Glomerular endothelial cell (primary cell): ENCODE measurements at regions not wholly inside any gene's neighbourhood (a gene's known extent, or its start where the extent isn't known, plus 50 kb on each side); places are given as distances from the start of the nearest gene placed in this dataset.
A peak's percentile ranks its signal among the peaks of the same experiment; 100 is the strongest.

ENCODE experiments used
- DNase-seq: peaks from one replicate; pipeline ENCODE4 v3.0.0-alpha.2; 2011; ENCODE audit warnings: low read depth, low spot score; ENCODE audit errors: extremely low read depth

DNA sequence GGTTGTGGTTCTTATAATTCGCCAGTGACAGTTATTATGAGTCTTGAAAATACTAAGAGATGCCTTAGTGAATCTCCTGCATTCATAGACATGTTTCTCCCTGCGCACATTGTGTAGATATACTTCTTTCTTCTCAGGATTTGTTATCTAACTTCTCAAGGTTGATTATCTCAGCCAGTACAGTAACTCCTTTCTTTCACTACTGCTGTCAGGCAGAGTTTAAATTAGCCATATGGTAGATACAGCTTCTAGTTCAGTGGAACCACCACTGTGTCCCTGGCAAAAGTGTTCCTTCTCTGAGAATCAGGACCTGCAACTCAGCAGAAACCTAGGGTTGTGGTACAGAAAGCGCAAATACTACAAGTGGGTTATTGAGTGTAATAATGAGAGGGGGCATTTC, 175.0 kb upstream of the SGO1 start:
- DNase-seq, result no peak

- DNase-seq, result no peak
These were observed 167.3 kb upstream of the SGO1 start for GRCh38 chr3:20353286-20353685.

- no peak for DNase-seq
These were observed 166.7 kb upstream of the SGO1 start for GRCh38 chr3:20352546-20353179.

DNA sequence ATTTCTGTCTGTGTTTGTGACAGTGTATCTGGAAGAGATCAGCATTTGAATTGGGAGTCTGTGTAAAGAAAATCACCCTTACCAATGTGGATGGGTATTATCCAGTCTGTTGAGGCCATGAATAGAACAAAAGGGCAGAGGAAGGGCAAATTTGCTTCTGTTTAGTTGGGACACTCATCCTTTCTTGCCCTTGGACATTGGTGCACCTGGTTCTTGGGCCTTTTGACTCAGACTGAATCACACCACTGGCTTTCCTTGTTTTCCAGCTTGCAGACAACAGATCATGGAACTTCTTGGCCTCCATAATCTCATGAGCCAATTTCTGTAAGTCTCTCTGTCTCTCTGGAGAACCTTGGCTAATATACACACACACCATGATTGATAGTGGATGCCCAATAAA, 164.4 kb upstream of the SGO1 start:
- DNase-seq, result no peak

GRCh38 chr3:20346916-20347315, 160.9 kb upstream of the SGO1 start:
- DNase-seq, result no peak

GRCh38 chr3:20346369-20346768, 160.4 kb upstream of the SGO1 start:
- no peak for DNase-seq

DNA sequence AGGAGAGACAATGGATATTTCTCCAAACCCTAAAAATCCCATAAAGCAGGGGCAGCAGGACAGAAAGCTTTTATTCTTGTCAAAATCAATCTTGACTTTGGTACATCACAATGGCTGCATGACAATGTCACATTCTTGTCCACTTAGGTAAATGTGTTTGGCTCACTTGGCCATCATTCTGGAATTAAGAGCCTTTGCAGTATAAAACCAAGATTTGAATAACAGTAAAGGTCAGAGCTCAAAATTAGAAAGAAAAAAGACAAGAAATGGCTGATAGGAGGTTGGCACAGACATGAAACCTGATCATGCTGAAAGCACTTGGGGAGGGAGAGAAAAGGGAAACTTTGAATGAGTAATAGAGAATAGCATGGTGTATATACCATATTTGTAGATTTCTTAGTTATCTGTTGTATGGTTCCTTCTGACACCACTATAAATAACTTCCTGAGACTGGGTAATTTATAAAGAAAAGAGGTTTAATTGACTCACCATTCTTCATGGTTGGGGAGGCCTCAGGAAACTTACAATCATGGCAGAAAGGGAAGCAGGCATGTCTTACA, 158.5 kb upstream of the SGO1 start:
- no peak for DNase-seq

- DNase-seq, result no peak
These were observed 157.8 kb upstream of the SGO1 start for GRCh38 chr3:20343790-20344189.

GRCh38 chr3:20340324-20340928, 154.4 kb upstream of the SGO1 start:
- DNase-seq, result peak; percentile 52

DNA sequence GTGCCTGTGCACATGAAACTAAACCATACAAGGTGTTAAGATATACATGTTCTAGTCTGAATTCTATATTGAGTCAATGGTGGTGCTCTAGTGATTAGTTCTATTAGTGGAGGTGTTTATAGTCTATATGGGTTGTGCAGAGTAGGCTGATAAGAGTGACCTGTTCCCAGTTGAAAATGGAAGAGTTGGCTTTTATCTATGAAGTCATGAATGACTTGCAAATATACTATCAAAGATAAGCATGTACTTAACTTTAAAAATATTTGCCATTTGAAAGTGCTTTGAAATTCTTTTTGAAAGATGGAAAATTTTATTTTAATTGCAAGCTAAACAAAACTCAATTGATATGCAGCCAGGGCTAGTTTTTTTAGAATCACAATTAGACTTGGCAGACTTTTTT, 150.6 kb upstream of the SGO1 start:
- DNase-seq, result no peak

DNA sequence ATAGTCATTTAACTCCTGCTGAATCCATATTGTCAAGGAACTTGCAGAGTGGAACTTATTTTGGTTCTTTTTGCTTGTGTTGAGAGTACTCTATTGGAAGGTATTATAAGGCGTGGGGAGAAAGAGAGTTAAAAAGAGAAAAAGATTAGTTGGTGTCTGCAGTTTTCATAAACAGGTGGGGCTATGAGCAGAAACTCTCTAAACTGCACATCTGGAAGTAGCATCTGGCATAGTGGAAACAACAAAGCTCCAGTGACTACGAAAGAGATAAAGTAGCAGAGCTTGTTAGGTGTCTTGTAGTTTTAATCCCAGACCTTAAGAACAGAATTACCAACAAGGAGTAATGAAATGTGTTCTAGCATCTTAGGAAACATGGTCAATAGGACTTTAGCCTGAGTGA, 148.8 kb upstream of the SGO1 start:
- DNase-seq, result no peak

GRCh38 chr3:20327889-20328288, 141.9 kb upstream of the SGO1 start:
- no peak for DNase-seq

DNA sequence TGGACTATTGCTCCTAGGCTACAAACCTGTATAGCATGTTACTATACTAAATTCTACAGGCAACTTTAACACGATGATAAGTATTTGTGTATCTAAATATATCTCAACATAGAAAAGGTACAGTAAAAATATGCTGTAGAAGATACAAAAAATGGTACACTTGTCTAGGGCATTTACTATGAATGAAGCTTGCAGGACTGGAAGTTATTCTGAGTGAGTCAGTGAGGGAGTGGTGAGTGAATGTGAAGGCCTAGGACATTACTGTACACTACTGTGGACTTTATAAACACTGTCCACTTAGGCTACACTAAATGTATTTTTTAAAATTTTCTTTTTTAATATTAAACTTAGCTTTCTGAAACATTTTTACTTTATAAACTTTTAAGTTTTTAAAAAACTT, 140.5 kb upstream of the SGO1 start:
- DNase-seq, result no peak

GRCh38 chr3:20325563-20325962, 139.6 kb upstream of the SGO1 start:
- no peak for DNase-seq

- DNase-seq, result no peak
These were observed 138.9 kb upstream of the SGO1 start for GRCh38 chr3:20324664-20325478.

GRCh38 chr3:20323307-20323927, 137.4 kb upstream of the SGO1 start:
- DNase-seq, result no peak

- DNase-seq, result no peak
These were observed 136.1 kb upstream of the SGO1 start for GRCh38 chr3:20322085-20322484.

DNA sequence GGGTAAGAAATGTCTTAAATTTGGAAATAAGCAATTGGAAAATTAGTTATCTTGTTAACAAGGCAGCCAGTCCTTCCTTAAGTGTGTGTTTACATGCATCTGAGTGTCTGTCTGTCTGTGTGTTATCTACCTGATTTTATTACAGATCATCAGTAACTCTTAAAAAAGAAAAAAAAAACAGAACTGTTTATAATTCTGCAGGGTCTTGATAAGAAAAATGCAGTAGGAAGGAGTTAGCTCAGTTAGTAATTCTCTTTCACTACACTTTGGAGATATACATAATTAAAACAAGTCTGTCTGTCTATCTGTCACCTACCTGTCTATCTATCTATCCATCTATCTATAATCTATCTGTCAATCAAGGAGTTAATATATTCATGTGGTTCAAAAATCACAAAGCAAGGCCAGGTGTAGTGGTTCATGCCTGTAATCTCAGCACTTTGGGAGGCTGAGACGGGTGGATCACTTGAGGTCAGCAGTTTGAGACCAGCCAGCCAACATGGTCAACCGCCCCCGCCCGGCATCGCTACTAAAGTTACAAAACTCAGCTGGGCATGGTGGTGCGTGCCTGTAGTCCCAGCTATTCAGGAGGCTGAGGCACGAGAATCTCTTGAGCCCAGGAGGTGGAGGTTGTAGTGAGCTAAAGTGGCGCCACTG, 135.5 kb upstream of the SGO1 start:
- no peak for DNase-seq

DNA sequence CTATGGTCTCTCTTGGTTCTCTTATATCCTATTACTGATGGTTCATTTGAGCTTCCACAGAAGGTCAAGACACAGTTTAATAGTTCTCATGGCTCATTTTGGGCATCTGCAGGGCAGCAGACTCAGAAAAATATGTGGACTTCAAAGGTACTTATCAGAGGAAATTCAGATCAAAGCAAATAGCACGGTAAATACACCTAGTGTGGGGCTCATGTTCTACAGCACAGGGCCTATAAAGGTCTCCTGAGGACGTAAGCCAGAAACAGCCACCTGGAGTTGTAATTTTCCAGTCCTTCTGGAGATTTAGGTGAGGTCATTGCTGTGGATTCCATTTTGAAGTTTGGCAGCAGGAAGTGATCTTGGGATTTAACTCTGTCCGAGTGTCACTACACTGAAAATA, 134.5 kb upstream of the SGO1 start:
- DNase-seq, result no peak

DNA sequence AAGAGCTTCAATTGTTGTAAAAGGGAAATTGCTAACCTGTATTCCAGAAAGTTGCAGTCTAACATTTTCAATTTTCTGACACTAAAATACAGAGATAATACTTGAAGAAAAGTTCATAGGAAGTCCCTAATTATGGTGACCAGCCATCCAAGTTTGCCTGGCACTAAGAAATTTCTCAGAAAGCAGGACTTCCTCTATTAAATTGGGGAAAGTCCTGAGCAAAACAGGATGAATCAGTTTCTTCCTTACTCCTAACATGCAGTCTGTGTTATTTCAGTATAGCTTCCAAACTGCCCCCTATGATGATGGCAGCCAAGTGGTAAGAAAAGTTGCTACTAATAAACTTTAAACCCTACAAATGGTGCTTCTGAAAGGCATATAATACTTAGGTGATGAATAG, 133.5 kb upstream of the SGO1 start:
- no peak for DNase-seq

DNA sequence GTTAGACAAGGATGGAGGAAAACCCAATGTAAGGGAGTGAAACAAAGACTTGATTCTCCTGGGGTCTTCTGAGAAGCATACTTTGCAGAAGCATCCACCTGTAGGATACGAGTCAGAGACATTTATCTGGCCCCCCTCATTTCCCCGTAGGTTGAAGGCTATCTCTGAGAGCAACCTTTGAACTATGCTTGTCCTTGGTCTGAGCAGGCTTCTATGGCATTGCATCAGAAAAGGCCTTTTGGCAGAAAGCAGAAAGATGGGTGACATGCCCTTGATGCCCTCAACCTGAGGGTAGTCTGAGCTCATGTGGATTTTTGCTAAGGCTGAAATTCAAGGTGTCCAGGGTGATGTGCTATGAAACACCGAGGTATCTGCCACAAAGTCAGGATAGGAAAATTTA, 131.6 kb upstream of the SGO1 start:
- no peak for DNase-seq
